NOMO-1 treated with dmso at 0.1 percent for 144 hours (cell line): ENCODE measurements at regions not wholly inside any gene's neighbourhood (a gene's known extent, or its start where the extent isn't known, plus 50 kb on each side); places are given as distances from the start of the nearest gene placed in this dataset.
"Not testable (repeated sequence)": the region's sequence is repeated elsewhere in the genome, so short reads cannot be mapped to it uniquely, and the experiment has no call there.

ENCODE experiments used
- DNase-seq: peaks from one replicate; lab custom pipeline; 2025; ENCODE audit not compliant: unreplicated experiment; lab: John Stamatoyannopoulos, UW

DNA sequence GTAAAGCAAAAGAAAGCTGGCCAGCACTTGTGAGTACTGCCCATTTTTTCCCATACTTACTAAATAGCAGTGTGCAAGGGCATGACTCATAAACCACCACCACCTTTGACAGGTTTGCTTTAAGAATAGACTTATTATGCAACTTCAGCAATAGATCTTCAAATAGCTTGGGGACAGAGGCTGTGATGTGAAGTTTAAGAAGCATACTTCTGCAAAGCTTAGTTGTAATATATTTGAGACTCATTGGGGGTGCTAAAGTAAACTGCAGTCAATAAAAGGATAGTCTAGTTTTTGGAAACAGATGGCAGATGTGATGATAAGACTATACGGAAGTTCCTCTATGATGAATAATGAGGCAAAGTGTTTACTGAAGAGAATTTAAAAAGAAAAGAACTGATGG is 210.0 kb downstream of the PLA2G4A start:
- DNase-seq, result peak; percentile 70

DNA sequence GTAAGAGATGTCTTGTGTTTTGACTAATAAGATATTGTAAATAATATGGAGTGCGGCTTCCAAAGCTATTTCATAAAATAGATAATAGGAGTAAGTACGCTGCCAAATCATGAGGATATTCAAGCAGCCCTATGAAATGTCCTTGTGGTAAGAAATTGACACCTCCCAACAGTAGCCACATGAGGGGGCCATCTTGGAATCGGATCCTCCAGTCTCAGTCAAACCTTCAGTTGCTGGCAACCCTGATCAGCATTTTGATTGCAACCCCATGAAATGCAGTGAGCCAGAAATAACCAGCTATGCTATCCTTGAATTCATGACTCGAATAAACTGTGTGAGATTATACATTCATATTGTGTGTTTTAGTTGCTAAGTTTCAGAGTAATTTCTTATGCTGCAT is 212.4 kb downstream of the PLA2G4A start:
- no peak for DNase-seq

GRCh38 chr1:187042538-187042937 is 213.8 kb downstream of the PLA2G4A start:
- DNase-seq, result no peak

DNA sequence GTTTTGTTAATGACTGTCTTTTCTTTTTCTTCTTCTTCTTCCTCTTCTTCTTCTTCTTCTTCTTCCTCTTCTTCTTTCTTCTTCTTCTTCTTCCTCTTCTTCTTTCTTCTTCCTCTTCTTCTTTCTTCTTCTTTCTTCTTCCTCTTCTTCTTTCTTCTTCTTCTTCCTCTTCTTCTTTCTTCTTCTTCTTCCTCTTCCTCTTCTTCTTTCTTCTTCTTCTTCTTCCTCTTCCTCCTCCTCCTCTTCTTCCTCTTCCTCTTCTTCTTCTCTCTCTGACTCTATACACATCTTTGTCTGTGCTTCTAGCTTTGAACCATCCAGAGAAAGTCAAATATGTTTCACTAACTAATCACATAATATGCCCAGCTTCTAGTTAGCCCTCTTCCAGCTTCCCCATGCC is 214.7 kb downstream of the PLA2G4A start:
- DNase-seq, result not testable (repeated sequence)

GRCh38 chr1:187044411-187044810 is 215.7 kb downstream of the PLA2G4A start:
- DNase-seq, result no peak

GRCh38 chr1:187045371-187045770 is 216.6 kb downstream of the PLA2G4A start:
- no peak for DNase-seq

DNA sequence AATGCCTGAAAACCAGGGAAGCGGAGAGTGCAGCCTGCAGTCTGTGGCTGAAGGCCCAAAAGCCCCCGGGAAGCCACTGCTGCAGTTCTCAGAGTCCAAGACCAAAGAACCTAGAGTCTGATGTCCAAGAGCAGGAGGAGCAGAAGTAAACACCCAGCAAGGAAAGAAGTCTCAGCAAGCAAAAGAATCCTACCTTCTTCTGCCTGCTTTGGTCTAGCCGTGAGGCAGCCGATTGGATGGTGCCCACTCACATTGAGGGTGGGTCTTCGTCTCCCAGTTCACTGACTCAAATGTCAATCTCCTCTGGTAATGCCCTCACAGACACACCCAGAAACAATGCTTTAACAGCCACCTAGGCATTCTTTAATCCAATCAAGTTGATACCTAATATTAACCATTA is 217.5 kb downstream of the PLA2G4A start:
- no peak for DNase-seq

DNA sequence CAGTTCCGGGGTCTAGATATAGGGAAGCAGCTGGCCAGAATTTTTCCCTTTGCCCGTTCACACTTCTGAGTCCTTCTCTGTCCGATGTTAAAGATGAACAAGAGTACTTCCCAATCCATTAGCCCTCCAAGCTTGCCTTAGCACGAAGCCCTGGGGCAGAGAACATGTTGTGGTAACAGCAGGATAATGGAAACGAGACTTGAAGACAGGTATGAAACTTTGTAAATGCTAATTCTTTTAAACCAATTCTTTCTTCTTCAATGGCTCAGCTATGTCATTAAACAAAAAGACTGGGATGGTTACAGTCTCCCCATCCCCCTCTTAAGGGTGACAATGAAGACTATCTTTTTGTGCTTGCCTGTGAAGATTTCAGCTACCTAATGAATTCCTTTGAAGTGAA is 218.5 kb downstream of the PLA2G4A start:
- DNase-seq, result no peak

GRCh38 chr1:187051618-187052232 is 223.0 kb downstream of the PLA2G4A start:
- DNase-seq, result no peak

DNA sequence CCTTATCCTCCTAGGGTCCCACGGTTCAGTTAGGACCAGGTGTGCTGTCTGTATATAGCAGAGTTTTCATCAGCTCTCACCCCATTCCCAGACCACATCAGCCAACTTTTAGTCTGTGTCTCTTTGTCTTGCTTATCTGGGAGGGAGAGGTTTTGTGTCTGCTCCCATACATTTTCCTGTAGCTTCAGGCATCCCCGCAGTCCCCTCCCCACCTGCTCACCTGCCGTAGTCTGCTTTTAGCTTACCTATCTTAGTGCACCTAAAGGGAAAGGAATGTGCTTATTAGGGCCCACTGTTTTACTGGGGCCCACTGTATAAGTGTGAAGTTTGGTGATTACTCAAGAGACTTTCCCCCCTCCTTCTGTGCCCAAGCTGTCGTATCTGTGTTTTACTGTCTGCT is 225.1 kb downstream of the PLA2G4A start:
- no peak for DNase-seq

- DNase-seq, result no peak
Observed at GRCh38 chr1:187054862-187055757, 226.4 kb downstream of the PLA2G4A start.

DNA sequence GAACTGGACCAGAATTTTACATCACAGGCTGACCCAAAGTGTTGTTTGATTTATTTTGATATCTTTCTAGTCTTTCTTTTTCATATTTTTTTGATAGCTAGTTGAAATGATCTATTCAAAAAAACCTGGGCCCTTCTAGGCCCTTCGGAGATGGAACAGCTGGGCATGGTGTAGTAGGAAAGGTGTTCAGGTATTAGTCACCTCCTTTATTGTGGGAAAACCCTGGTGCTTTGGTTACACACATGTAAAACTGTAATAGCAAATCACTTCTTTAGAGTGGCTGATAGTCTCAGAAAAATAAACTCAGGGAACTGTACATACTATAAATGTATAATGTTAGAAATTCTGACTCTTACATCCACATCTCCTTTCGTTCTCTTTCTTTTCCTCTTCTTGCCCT is 234.5 kb downstream of the PLA2G4A start:
- no peak for DNase-seq

DNA sequence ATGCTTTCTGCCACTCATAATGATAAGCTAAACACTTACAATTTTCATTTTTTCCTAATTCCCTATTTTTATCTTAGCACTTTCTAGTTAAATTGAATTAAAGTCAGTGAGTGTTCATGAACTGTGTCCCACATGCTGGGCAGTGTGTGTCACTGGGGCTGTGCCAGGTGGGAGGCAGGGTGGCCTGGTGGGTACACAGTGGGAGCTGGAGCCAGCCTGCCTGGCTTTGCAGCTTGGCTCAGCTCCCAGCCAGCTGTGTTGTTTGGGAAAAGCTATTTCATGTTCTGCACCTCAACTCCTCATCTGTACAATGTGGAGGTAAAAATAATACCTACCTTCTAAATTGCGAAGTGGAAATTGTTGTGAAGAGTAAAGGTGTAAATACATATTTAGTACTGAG is 238.4 kb downstream of the PLA2G4A start:
- no peak for DNase-seq

GRCh38 chr1:187070076-187070475 is 241.3 kb downstream of the PLA2G4A start:
- DNase-seq, result no peak

DNA sequence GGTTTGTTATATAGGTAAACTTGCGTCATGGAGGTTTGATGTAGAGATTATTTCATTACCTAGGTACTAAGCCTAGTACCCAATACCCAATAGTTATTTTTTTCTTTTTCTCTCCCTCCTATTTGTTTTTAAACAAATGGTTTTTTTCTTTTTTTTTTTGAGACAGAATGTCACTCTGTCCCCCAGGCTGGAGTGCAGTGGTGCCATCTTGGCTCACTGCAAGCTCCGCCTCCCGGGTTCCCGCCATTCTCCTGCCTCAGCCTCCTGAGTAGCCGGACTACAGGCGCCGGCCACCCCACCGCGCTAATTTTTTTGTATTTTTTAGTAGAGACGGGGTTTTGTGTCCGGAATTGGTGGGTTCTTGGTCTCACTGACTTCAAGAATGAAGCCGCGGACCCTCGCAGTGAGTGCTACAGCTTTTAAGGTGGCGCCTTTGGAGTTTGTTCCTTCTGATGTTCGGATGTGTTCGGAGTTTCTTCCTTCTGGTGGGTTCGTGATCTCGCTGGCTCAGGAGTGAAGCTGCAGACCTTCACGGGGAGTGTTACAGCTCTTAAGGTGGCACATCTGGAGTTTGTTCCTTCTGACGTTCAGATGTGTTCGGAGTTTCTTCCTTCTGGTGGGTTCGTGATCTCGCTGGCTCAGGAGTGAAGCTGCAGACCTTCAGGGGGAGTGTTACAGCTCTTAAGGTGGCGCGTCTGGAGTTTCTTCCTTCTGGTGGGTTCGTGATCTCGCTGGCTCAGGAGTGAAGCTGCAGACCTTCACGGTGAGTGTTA is 243.7 kb downstream of the PLA2G4A start:
- not testable (repeated sequence) for DNase-seq

DNA sequence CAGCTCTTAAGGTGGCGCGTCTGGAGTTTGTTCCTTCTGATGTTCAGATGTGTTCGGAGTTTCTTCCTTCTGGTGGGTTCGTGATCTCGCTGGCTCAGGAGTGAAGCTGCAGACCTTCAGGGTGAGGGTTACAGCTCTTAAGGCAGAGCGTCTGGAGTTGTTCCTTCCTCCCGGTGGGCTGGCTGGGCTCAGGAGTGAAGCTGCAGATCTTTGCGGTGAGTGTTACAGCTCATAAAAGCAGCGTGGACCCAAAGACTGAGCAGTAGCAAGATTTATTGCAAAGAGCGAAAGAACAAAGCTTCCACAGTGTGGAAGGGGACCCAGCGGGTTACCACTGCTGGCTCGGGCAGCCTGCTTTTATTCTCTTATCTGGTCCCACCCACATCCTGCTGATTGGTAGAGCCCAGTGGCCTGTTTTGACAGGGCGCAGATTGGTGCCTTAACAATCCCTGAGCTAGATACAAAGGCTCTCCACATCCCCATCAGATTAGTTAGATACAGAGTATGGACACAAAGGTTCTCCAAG is 244.3 kb downstream of the PLA2G4A start:
- DNase-seq, result not testable (repeated sequence)

GRCh38 chr1:187073634-187074245 is 245.0 kb downstream of the PLA2G4A start:
- DNase-seq, result not testable (repeated sequence)

- DNase-seq, result no peak
Observed at GRCh38 chr1:187074445-187075048, 245.8 kb downstream of the PLA2G4A start.

DNA sequence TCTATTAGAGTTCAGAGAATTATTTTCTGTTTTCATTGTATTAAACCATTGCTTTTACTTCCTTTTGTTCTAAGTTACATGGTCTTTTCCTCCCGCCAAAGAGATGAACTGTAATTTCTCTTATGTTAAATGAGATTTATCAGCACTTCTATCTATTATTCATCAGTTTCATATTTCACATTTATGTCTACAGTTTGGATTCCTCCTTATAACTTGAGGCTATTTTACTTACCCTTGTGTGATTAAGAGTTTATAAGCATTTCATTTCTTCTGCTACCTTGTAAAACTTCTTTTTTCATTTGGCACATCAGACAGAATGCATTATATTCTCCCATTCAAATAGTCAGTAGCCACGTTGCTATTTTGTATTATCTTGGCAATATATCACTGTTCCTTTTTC is 248.2 kb downstream of the PLA2G4A start:
- DNase-seq, result no peak

DNA sequence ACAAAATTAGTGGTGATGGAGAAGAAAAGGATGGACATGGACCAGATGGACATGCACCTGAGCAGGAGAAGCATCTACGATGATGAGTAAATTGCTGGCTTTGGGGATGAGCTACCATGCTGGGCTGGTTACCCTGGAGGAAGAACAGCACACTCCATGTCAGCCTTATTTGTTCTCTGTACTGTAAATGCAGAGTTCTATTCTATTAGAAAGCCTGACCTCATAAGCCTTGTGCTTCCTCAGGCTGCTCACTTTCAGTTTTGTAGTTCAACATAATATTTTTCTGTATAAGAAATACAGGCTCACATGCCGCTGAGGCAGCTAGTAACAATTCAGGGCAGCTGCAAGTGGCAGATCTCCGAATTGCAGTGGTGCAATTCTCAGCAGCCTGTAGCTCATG is 249.6 kb downstream of the PLA2G4A start:
- no peak for DNase-seq

GRCh38 chr1:187078916-187079315 is 250.2 kb downstream of the PLA2G4A start:
- no peak for DNase-seq
